GM21515 (cell line): ENCODE measurements at regions not wholly inside any gene's neighbourhood (a gene's known extent, or its start where the extent isn't known, plus 50 kb on each side); places are given as distances from the start of the nearest gene placed in this dataset.
"Not testable (repeated sequence)": the region's sequence is repeated elsewhere in the genome, so short reads cannot be mapped to it uniquely, and the experiment has no call there.

Source experiments
- ATAC-seq: cut with Tn5 transposase; IDR thresholded peaks from one replicate; pipeline ENCODE4 v1.9.1; 2021; ENCODE audit not compliant: unreplicated experiment

DNA sequence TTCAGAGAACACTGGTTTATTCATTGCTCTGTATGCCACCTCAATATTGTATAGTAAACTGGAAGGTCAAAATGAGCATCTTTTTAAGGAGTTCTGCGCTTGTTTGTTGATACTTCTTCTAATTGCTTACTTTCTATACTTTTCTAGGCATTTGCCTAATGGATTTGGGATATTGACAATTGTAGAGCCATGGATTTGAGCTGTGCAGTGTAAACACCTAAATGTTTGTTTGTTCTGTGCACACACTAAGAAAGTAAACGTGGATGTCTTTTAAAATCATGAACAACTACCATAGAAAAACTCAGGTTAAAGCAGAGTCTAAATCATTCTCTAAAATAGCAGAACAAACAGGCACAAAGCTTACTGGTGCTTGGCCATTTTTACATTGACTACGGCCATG lies 436.6 kb upstream of the GBE1 start:
- no peak for ATAC-seq

DNA sequence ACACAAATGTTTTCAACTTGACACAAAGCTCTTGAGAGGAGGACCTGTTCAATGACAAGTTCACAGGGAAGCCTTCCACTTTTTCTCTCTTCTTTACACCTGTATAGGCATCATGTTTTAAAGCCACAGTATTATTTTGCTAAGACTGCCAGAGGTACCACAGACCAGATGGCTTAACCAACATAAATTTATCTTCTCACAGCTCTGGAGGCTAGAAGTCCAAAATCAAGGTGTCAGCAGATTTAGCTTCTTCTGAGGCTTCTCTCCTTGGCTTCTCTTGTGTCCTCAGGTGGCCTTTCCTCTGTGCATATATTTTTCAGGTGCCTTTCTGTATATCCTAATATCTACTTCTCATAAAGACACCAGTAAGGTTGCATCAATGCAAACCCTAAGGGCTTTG lies 435.2 kb upstream of the GBE1 start:
- ATAC-seq: no peak

DNA sequence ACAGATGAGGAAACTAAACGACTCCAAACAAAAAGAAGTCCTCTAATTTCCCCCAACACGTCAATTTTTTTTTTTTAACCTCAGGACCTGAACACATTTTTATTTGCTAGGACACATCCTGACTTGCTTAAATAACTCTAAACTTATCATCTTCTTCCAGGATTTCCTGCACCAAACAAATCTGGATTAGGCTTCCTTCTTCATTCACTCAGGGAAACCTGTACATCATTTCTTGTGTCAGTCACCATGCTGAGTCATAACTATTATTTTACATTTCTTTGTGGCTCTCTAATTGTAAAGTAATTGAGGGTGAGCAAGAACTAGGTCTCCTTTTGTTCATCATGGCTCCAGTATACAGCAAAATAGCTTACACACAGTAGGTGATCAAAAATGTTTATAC lies 433.4 kb upstream of the GBE1 start:
- no peak for ATAC-seq

DNA sequence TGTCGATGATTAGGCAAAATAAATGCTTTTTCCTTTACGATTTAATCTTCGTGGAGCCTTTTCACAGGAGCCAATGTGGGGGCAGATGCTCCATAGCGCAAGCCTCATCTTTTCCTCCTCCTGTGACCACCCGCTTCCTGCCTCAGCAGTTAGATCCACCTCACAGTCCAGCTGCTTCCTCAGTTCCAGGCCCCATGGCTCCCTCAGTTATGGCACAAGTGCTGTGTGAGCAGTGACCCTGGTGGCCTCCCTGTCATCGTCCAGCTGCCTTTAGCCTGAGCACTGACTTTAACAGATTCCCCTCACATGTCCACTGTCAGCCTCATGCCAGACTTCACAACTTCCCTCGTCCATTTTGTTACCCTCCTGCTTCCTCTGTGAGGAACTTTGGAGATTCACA lies 424.6 kb upstream of the GBE1 start:
- no peak for ATAC-seq

DNA sequence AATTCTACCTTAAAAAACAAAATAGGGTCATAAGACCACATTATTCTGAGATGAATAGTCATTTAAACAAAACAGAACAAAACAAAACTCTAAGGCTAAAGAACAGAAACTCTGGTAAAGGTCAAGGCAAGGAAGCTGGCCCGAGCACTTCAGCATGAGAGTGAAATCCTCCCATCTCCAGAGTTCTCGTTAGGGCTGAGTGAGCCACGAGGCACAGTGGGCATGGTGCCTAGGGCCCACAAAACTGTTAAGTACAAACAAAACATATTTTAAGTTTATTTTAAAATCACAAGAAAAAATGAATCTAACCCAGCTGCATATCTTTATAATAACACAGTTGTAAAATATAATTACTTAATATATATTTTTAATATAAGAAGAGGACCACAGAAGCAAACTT lies 417.8 kb upstream of the GBE1 start:
- no peak for ATAC-seq

DNA sequence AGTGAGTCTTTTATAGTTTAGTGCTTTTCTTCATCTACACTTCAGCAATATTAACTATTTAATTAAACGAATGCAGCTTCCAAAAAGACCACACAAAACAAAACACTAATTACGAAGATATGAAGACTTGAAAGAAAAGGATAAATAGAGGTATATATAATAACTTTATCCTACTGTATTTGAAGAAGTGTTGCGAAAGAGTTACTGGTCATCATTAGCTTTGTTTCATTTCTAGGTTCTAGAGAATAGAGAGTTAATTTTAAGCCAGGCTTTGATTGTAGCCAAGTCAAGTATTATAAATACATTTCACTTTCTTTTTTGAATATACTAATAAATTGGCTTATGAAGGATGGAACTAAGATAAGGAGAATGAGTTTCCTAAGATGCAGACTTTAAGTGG lies 416.8 kb upstream of the GBE1 start:
- ATAC-seq: no peak

DNA sequence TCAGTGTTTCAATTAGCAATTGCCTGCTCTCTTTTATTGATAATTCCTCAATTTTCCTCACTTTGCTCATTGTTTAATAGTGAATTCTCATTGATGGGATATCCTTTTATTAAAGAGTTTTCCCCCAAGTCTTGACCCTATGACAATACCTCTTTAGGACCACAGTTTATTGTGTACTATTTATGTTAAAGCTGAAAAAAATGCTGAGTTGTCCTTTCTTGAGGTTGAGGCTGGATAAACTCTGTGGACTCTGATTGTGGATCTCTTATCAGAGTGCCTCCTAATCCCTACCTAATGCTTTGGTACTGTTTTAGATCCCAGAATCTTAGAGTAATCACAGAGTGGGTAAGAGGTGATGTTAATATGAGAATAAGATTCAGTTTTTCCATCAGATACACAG lies 416.3 kb upstream of the GBE1 start:
- no peak for ATAC-seq

DNA sequence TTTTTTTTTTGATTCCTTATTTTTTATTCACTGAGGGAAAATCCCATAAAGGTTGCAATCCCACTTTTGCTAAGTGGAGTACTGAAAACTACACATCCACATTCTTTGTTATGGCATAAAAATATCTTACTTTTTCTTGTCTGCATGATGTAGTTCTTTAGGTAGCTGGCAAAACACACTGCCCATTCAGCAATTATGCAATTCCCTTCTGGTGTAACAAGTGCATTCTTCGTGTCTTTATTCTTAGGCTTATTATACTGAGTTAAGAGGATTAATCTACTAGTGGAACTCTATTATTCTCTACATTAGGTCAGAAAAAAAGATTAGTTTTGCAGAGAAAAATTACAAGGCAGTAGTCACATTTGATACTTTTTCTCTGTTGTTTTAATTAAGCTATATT lies 403.8 kb upstream of the GBE1 start:
- no peak for ATAC-seq

DNA sequence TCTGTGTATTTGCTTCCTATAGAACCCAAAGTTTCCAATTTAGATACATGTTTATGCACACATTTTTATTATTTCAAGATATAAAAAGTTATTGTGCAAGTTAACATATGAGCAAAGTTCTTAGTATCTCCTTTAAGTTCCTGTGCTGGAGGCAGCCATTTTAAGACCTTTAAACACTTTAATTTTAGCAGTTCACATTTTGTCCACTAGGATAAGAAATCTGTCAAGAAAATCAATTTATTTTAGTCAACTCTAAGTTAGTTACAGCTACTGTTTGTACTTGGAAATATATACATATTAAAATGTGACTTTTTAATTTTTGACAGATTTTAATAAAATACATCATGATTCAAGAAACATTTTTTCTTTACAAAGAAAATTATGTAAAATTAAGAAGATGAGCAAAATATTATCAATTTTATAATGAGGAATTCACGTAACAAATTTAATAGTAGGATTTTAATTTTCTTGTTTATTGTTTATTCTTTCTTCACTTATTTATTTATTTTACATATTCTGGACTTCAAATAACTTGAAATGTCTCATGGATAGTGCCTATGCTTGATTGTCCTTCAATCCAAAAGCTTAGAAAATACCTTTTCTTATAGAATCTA lies 402.6 kb upstream of the GBE1 start:
- ATAC-seq: peak; percentile 55

DNA sequence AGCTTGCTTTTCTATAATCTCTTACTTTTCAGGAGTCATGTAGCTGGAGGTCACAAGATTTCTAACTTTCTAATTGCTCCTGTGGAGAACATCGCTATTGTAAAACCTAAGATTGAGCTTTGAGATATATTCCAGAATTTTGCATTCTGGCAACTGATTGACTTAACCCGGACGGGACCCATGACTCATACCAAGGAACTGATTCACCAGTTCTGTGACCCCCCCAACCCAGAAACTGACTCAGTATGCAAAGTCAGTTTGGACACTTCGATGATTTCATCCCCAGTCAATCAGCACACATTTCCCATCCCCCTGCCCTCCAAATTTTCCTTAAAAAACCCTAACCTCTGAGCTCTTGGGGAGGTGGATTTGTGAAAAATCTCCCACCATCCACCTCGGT lies 396.5 kb upstream of the GBE1 start:
- ATAC-seq: no peak

DNA sequence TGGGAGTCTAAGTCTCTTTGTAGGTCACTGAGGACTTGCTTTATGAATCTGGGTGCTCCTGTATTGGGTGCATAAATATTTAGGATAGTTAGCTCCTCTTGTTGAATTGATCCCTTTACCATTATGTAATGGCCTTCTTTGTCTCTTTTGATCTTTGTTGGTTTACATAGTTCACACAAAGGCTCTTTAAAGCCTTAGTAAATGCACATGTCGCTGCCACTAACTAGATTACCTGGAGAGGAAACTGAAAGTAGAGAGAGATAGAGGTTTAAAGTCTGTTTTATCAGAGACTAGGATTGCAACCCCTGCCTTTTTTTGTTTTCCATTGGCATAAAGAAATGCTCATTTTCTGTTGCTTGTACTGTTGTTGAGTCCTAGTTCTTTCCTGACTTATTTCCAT lies 392.4 kb upstream of the GBE1 start:
- not testable (repeated sequence) for ATAC-seq

DNA sequence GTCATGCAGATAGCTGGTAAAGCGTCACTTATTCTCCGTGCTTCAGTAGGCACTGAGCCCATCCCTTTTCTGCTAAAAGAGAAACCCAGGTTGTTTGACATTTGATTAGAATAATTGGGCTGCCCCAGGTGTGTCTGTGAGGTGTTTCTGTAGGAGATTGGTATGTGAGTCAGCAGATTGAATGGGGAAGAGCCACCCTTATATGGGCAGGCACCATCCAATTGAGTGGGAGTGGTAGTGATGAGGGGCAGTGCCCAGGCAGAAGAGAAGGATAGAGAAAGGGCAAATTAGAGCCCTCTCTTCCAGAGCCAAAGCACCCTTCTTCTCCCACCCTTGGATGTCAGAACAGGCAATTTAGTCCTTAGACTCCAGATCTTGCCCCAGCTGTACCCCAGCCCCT lies 384.3 kb upstream of the GBE1 start:
- no peak for ATAC-seq

DNA sequence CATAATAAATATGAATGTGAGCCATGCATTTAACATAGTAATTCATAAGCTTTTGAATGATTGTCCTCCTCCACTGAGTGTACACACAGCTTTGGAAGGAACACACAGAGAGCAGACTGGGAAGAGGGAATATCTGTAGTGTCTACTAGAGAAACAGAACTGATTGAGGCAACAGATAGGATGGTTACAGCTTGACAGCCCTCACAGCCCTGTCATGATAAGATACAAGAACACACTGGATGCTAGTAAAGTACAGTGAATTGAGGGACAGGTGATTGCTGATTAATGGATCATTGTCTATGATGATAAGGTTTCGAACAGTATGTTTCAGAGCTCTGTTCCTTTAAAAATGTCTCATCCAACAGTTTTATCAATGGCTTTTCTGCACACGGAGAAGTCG lies 383.4 kb upstream of the GBE1 start:
- no peak for ATAC-seq

DNA sequence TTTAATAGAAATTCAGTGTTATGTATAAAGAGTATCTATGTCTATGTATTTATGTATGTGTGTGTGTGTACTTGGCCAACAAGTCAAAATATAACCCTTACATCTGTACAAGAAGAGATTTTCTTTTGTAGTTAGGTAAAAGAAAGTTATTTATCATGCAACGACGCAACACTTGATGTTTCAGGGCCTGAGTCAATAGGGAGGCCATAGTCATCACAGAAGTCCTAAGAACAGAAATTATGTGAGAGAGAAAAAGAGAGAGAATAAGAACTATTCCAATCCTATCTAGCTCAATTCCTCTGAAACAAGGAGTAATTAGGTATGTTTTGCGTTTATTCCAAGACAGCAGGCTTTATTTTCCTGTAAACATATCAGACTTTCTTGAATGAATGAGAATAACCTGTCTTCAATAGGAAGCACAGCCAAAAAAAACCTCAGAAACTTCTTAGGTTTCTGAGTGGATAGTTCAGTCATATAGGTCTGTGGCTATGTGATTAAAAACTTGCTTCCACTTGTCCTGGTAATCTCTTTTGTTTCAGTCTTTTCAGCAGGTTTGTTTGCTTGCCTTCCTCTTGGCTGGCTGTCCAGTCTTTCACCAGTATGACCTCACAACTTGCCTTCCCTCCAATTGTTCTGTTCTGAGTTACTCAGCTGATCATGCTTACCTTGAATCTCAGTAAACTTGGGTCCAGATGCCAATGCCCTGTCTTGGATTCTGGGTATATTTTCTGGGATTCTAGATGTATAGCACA lies 382.4 kb upstream of the GBE1 start:
- ATAC-seq: no peak

DNA sequence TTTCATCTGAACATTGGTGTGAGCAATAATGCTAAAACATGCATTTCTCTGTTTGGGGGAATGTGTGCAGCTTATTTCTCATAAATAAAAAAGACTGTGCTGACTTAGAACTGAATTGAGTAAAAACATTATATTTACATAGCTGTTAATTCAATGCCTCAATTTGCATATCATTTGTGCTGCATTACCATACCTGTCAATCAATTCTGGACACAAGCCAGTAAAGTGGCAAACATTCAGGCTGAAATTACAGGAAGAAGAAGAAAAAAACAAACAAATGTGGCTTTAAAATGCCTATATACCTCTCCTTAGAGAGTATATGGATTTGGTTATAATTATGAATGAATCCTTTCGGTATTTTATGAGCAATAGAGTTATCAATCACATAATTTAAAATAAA lies 380.1 kb upstream of the GBE1 start:
- ATAC-seq: no peak

DNA sequence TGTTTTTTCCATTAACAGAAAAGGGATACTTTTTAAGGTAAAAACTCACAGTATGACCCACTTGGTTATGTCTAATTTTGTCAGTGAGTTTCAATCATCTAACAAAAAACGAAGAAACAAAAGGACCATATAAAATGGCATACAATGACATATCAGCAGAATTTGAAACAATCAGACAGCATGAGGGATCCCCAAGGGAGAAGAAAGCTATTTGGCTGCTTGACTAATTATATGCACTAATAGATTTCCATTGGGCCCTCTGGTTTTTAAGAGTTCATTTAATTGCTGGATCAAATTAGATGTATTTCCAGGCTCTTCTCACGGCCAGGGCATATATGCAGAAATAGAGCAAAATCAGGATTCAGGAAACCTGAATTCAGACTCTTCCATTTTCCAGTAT lies 376.4 kb upstream of the GBE1 start:
- ATAC-seq: no peak

DNA sequence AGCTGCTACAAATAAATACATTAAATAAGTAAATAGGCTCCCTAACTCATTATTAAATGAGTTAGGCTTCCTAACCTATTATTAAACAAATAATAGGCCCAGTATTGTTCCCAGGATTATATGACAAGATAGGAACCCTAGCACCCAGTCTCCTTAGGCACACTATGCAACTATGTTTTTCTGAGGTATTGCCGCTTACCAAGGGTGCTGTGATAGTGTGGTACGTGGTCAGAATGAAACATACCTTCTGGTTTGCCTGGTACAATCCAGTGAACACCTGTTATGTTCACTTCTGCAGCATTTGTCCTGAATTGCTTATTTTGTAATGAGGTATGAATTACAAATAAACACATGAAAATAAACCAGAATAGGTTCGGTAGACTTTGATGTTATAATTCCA lies 375.6 kb upstream of the GBE1 start:
- ATAC-seq: no peak

DNA sequence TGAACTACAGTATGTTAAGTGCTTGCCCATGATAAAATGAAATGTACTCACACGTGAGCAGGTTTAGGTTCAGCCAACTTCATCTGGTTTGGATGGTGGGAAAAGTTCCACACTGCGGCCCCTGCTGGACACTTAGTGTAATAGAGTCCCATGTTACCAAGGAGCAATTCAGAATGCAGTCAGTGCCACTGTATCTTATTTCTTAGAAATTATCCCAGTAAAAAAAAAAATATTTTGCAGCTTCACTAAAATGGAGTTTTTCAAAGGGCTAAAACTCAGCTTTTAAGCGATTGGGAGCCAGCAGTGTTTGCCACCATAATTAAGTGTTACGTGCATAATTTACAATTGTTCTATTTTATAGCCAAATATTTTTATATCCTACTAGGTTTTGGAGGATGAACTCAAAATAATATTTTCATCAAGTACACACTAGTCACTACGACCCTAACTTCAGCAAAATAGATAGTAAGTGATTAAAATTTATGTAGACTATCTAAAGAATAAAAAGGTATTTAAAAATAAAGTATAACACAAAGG lies 371.7 kb upstream of the GBE1 start:
- peak; percentile 86 for ATAC-seq

DNA sequence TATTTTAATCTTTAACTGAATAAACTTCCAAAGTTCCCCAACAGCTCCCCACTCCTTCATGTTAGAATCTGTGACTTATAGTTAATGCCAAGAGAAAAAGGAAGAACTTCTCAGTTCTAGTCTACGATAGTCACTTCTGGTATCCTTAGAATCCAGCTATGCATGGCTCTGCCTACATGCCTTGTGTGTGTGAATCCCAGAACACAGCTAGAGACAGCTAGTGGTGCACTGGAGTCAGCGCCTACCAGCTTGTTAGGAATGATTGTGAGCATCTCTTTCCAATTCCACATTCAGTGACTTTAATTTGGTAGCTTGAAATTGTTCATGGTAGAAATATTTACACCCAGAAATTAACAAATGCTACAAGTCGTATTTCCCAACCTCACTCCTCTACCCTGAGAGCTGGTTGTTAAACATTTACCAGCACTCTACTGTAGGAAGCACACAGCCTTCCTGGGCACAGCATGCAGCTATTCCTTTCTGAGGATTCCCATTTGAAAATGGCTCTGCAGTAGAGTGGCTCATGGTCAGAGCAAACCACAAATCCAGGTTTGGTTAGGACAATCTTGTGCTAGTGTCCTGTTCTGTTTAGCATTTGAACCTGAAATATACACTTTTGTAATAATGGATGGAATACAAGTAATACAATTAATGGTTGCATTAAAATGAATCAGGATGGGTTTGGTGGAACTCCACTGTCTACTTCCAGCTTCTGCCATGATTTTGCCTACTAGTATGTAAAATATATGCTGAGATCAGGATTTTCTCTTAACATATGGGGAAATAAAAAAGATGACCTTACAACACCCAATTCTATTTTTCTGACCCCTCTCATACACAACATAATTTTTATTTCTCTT lies 371.0 kb upstream of the GBE1 start:
- ATAC-seq: no peak

DNA sequence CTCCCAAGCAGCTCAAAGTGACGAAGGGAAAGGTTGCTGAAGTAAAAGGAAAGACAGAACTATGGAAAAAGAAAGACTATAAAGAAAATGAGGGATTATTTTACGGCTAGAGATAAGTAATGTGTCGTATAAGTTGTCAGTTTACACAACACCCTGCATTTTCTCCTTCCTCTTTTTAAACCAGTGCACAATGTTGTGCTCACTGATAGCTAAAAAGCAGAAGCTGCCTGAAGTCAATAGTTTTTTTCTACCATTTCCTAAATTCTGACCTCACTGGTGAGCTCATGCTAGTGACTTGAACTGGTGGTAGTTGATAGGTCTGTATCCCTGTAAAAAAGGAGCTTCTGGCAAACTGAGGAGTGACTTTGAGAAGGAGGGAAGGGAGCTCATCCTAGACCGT lies 368.6 kb upstream of the GBE1 start:
- ATAC-seq: no peak

DNA sequence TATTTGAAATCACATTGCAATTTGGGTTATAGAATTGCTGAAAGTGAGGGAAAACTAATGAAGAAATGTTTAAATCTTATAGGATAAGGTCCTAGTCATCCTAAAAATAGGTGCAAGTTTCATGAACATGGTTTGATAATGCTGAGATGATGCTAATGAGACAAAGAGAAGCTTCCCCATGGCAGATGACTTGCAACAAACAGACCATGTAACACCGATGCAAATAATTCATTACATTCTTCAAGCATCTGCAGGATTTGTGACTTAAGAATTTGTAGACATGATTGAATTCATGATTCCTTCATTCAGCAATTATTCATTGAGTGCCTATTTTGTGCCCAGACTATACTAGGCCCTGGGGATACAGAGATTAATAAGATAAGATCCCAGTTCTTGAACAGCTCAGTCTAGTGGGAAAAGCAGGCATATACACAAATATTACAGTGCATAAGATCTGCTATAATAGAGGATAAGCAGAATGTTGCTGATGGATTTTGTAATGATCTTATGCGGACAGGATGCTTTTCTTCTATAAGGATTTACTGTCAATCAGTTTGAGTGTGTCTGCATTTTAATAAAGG lies 367.9 kb upstream of the GBE1 start:
- ATAC-seq: no peak

DNA sequence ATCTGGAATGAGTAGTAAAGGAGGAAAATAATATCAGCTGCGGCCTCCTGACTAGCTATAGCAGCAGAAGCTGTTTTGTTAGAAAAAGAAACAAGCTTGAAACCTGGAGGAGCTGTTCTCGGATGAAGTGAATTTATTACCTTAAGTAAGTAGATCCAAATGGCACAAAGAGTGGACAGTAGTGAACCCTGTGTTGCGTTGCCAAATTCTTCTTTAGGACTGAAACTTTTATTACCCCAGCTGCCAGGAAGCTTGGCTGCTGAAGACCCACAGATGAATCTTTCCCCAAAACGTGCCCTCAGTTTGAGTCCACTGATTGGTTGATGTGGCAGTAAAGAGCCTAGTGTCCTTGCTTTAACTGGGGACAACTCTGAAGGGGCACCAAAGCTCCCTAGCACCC lies 366.8 kb upstream of the GBE1 start:
- no peak for ATAC-seq
